ENCODE measurements at regions not wholly inside any gene's neighbourhood (a gene's known extent, or its start where the extent isn't known, plus 50 kb on each side); places are given as distances from the start of the nearest gene placed in this dataset.
"Not testable (repeated sequence)": the region's sequence is repeated elsewhere in the genome, so short reads cannot be mapped to it uniquely, and the experiment has no call there.

DNA sequence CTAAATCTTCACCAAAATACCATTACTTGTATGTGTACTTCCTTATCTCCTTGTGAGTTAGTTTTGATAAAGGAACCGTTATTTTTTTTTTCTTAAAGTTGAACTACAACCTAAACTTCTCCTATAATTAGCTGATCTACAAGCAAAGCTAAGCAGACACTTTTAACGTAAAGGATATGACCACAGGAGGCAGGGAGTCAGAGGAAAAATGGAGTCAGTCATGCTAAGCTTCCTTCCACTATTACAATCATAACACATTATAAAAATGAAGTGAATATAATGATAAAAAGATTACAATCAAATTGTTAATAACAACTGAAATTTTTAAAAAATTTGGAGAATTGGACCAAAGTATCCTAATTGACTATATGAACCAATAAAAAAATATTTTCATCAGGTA, 892.6 kb downstream of the KCNT2 start:
- no peaks in the 10 kb centered on the region for H3K36me3 ChIP-seq (ENCODE audit: control insufficient read depth, insufficient read depth, low read length)
- H3K4me3 ChIP-seq (ENCODE audit: low read depth, low read length): no peak overlapping the region
- H3K27me3 ChIP-seq (ENCODE audit: control insufficient read depth, insufficient read depth, low read length): no peaks in the 10 kb centered on the region

DNA sequence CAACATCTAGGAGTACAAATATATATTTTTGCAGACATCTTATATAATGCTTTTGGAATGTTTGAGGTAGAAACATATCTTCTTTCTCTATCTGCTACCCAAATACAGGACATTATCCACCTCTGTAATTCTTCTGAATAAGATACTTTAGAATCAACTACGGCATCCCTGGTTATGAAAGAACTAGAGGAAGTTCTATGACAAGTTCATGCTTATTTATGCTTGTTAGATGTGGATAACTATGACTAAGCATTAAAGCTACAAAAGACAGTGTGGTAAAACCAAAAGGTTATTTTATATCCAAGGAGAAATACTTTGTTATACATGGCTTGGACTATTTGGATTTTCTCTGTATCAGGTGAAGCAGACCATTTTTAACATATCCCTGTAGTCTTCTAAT, 894.0 kb downstream of the KCNT2 start:
- no peak overlapping the region for H3K9ac ChIP-seq (ENCODE audit: low read depth, low read length)
- H3K4me3 ChIP-seq (ENCODE audit: low read depth, low read length): no peak overlapping the region
- peaks cover 6% of the 10 kb centered on the region for H3K4me1 ChIP-seq (ENCODE audit: control insufficient read depth, insufficient read depth, low read length)
- H3K36me3 ChIP-seq (ENCODE audit: control insufficient read depth, insufficient read depth, low read length): no peaks in the 10 kb centered on the region
- H3K27me3 ChIP-seq (ENCODE audit: control insufficient read depth, insufficient read depth, low read length): no peaks in the 10 kb centered on the region
- H3K9me3 ChIP-seq (ENCODE audit: control insufficient read depth, insufficient read depth, low read length): no peaks in the 10 kb centered on the region

More for the DNA sequence above, 892.6 kb downstream of the KCNT2 start:
- Histone ChIP-seq H3K9ac (ENCODE audit: low read depth, low read length) (no peak overlapping the region), H3K9me3 (ENCODE audit: control insufficient read depth, insufficient read depth, low read length) (no peaks in the 10 kb centered on the region), H3K4me1 (ENCODE audit: control insufficient read depth, insufficient read depth, low read length) (peaks cover 6% of the 10 kb centered on the region)

DNA sequence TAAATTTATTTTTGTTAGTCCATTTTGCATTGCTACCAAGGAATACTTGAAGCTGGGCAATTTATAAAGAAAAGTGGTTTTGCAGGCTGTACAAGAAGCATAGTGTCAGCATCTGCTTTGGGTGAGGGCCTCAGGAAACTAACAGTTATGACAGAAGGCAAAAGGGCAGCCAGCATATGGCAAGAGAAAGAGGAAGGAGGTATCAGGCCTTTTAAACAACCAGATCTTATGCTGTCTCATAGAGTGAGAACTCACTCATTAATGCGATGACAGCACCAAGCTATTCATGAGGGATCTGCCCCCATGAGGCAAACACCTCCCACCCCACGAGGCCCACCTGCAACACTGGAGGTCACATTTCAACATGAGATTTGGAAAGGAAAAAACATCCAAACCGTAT, 898.4 kb downstream of the KCNT2 start:
- Histone ChIP-seq H3K9ac (ENCODE audit: low read depth, low read length) (no peak overlapping the region), H3K4me3 (ENCODE audit: low read depth, low read length) (no peak overlapping the region), H3K9me3 (ENCODE audit: control insufficient read depth, insufficient read depth, low read length) (no peaks in the 10 kb centered on the region), H3K27me3 (ENCODE audit: control insufficient read depth, insufficient read depth, low read length) (no peaks in the 10 kb centered on the region), H3K36me3 (ENCODE audit: control insufficient read depth, insufficient read depth, low read length) (no peaks in the 10 kb centered on the region), H3K4me1 (ENCODE audit: control insufficient read depth, insufficient read depth, low read length) (peaks cover 2% of the 10 kb centered on the region)

DNA sequence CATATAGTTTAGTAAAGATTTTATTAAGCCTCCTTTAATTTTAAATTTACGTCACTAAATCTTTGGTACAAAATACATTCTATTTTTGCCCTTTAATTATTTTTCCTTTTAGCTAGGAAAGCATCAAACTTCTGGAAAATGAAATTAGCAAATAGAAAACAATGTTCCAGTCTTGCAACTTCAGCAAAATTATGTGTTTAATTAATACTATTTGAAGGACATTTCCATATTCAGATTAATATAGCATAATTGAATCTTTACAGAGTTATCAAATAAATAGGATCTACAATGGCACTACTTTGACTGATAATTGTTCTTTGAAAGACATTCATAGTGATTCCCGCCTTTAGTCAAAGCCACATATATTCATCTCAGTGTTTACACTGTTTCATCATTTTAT, 904.2 kb downstream of the KCNT2 start:
- no peaks in the 10 kb centered on the region for H3K4me1 ChIP-seq (ENCODE audit: control insufficient read depth, insufficient read depth, low read length)
- H3K27me3 ChIP-seq (ENCODE audit: control insufficient read depth, insufficient read depth, low read length): no peaks in the 10 kb centered on the region
- H3K4me3 ChIP-seq (ENCODE audit: low read depth, low read length): no peak overlapping the region
- no peaks in the 10 kb centered on the region for H3K36me3 ChIP-seq (ENCODE audit: control insufficient read depth, insufficient read depth, low read length)
- H3K9ac ChIP-seq (ENCODE audit: low read depth, low read length): no peak overlapping the region
- no peaks in the 10 kb centered on the region for H3K9me3 ChIP-seq (ENCODE audit: control insufficient read depth, insufficient read depth, low read length)

DNA sequence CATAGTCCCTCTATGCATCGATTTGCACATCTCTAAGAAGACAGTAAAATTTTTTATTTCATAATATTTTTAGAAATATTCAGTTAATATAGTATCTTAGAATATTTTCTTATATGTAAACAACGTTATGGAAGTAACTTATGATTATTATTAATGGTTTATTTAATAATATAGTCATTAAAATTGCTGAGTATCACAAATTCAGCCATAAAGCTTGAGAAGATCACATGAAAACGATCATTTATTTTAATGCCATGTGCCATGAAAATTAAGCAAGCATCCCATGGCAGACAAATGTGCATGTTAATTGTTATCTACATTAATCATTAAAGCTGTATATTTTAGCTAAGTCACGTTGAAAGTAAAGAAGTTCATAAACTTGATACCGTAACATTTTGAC, 907.1 kb downstream of the KCNT2 start:
- no peaks in the 10 kb centered on the region for H3K27me3 ChIP-seq (ENCODE audit: control insufficient read depth, insufficient read depth, low read length)
- H3K4me3 ChIP-seq (ENCODE audit: low read depth, low read length): no peak overlapping the region
- no peaks in the 10 kb centered on the region for H3K36me3 ChIP-seq (ENCODE audit: control insufficient read depth, insufficient read depth, low read length)
- no peaks in the 10 kb centered on the region for H3K4me1 ChIP-seq (ENCODE audit: control insufficient read depth, insufficient read depth, low read length)
- H3K9ac ChIP-seq (ENCODE audit: low read depth, low read length): no peak overlapping the region
- H3K9me3 ChIP-seq (ENCODE audit: control insufficient read depth, insufficient read depth, low read length): no peaks in the 10 kb centered on the region

DNA sequence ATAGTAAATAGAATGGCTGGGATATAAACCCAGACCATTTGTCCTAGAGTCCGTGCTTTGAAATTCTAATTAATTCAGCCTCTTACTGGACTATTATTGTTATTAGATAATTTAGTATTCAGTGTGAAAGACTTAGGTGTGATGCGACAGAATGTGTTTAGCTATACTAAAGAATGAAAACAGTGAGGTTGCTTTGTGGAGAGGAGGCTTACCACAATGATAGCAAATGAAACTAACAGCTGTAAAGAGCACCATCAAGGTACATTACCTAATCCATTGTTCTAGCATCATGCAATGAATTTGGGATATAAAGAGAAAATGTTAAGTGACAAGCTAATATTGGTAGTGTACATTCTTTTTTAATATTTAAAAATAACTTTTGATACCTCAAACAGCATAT, 911.1 kb downstream of the KCNT2 start:
- Histone ChIP-seq H3K27me3 (ENCODE audit: control insufficient read depth, insufficient read depth, low read length) (no peaks in the 10 kb centered on the region), H3K9me3 (ENCODE audit: control insufficient read depth, insufficient read depth, low read length) (no peaks in the 10 kb centered on the region), H3K4me3 (ENCODE audit: low read depth, low read length) (no peak overlapping the region), H3K4me1 (ENCODE audit: control insufficient read depth, insufficient read depth, low read length) (no peaks in the 10 kb centered on the region), H3K36me3 (ENCODE audit: control insufficient read depth, insufficient read depth, low read length) (no peaks in the 10 kb centered on the region), H3K9ac (ENCODE audit: low read depth, low read length) (no peak overlapping the region)

DNA sequence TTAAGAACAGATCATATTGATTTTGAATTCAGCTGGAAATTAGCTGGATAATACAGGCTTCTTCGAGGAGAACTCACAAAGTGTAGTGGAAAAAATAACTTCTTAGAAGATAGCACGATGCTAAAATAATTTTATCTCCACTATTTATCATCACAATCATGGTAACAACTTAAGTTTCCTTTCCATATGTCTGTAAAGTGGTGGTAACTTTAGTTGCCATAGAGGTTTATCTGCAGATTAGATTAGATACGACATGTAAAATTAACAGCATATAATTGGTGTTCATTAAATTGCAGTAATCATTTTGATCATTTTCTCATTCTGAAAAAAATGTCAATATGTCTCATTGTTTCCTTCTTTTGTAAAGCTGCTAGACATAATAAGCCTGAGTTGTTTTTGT, 921.5 kb downstream of the KCNT2 start:
- no peak overlapping the region for H3K4me3 ChIP-seq (ENCODE audit: low read depth, low read length)
- no peak overlapping the region for H3K9ac ChIP-seq (ENCODE audit: low read depth, low read length)
- no peaks in the 10 kb centered on the region for H3K4me1 ChIP-seq (ENCODE audit: control insufficient read depth, insufficient read depth, low read length)
- H3K27me3 ChIP-seq (ENCODE audit: control insufficient read depth, insufficient read depth, low read length): no peaks in the 10 kb centered on the region
- no peaks in the 10 kb centered on the region for H3K9me3 ChIP-seq (ENCODE audit: control insufficient read depth, insufficient read depth, low read length)
- no peaks in the 10 kb centered on the region for H3K36me3 ChIP-seq (ENCODE audit: control insufficient read depth, insufficient read depth, low read length)

DNA sequence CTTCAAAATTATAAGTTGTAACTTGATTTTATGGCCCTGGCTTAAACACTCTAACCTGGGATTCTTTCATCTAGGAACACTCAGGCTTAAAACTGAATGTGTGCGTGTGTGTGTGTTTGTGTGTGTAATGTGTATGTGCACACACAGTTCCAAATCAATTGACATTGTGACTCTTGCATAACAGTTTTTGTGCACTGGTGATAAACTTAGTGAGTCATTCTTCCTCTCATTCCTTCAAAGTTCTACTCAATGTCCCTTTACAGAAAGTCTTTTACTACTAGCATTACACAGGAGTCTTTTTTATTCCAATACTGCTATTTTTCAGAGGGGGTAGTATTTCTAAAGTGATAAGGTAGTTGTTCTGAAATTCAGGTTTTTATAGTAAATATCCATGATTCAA, 943.6 kb downstream of the KCNT2 start:
- H3K27me3 ChIP-seq (ENCODE audit: control insufficient read depth, insufficient read depth, low read length): no peaks in the 10 kb centered on the region

DNA sequence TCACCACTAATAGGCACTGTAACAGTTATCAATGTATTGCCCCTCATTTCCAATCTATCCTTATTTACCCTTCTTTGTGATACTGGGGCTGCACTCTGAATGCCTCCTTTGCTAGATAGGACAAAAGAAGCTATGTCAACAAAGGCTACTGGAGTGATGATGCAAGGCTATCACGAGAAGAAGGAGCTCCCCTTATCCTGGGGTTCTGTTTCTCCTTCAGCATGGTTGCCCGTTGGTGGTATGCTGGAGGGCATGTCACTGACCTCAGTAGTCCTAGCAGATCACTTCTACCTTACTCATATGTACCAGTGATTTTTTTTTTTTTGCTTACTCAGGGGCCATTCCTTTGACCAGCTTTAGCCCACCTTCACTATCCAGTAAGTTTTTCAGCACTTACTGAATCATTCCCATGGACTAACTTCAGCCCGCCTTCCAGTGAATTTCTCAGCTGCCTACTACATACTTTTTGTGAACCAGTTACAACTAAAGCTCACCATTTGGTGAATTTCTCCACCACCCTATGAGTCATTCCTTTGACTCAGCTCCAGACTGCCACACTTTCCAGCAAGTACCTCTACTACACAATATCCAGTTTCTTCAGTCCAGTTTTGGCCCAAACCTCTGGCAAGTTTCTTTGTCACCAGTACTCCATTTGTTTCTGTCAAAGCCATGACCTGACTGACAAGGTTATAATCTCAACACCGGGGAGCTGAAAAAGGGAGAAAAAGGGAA, 944.5 kb downstream of the KCNT2 start:
- Histone ChIP-seq H3K36me3 (ENCODE audit: control insufficient read depth, insufficient read depth, low read length) (no peaks in the 10 kb centered on the region), H3K4me3 (ENCODE audit: low read depth, low read length) (no peak overlapping the region), H3K9ac (ENCODE audit: low read depth, low read length) (no peak overlapping the region), H3K4me1 (ENCODE audit: control insufficient read depth, insufficient read depth, low read length) (no peaks in the 10 kb centered on the region), H3K9me3 (ENCODE audit: control insufficient read depth, insufficient read depth, low read length) (no peaks in the 10 kb centered on the region), H3K27me3 (ENCODE audit: control insufficient read depth, insufficient read depth, low read length) (no peaks in the 10 kb centered on the region)

More for the DNA sequence above, 943.6 kb downstream of the KCNT2 start:
- Histone ChIP-seq H3K36me3 (ENCODE audit: control insufficient read depth, insufficient read depth, low read length) (no peaks in the 10 kb centered on the region), H3K9ac (ENCODE audit: low read depth, low read length) (no peak overlapping the region), H3K9me3 (ENCODE audit: control insufficient read depth, insufficient read depth, low read length) (no peaks in the 10 kb centered on the region), H3K4me1 (ENCODE audit: control insufficient read depth, insufficient read depth, low read length) (no peaks in the 10 kb centered on the region), H3K4me3 (ENCODE audit: low read depth, low read length) (no peak overlapping the region)

DNA sequence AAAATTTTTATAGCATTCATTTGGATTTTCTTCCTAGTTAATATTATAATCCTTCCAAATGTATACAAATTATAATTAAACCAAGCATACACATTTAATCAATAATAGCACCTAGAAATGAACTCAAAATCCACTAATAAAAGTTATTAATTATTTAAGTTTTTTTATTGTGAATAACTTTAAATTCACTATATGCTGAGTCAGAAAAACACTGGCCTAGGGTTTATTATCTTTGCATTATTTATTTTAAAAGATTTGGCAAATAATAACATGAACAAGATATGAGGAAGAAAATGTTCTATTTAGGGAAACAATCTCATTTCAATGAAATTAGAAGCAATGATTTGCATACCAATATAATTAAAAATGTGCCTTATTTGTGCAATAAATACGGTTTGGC, 951.5 kb downstream of the KCNT2 start:
- Histone ChIP-seq H3K4me3 (ENCODE audit: low read depth, low read length) (no peak overlapping the region), H3K9ac (ENCODE audit: low read depth, low read length) (no peak overlapping the region), H3K27me3 (ENCODE audit: control insufficient read depth, insufficient read depth, low read length) (no peaks in the 10 kb centered on the region), H3K4me1 (ENCODE audit: control insufficient read depth, insufficient read depth, low read length) (no peaks in the 10 kb centered on the region), H3K36me3 (ENCODE audit: control insufficient read depth, insufficient read depth, low read length) (no peaks in the 10 kb centered on the region), H3K9me3 (ENCODE audit: control insufficient read depth, insufficient read depth, low read length) (no peaks in the 10 kb centered on the region)

DNA sequence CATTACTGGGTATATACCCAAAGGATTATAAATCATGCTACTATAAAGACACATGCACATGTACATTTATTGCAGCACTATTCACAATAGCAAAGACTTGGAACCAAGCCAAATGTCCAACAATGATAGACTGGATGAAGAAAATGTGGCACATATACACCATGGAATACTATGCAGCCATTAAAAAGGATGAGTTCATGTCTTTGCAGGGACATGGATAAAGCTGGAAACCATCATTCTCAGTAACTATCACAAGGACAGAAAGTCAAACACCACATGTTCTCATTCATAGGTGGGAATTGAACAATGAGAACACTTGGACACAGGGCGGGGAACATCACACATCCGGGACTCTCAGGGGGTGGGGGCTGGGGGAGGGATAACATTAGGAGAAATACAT, 959.4 kb downstream of the KCNT2 start:
- not testable (repeated sequence) for H3K9me3 ChIP-seq (ENCODE audit: control insufficient read depth, insufficient read depth, low read length); H3K9ac ChIP-seq (ENCODE audit: low read depth, low read length); H3K36me3 ChIP-seq (ENCODE audit: control insufficient read depth, insufficient read depth, low read length); H3K4me1 ChIP-seq (ENCODE audit: control insufficient read depth, insufficient read depth, low read length); H3K4me3 ChIP-seq (ENCODE audit: low read depth, low read length); H3K27me3 ChIP-seq (ENCODE audit: control insufficient read depth, insufficient read depth, low read length)

DNA sequence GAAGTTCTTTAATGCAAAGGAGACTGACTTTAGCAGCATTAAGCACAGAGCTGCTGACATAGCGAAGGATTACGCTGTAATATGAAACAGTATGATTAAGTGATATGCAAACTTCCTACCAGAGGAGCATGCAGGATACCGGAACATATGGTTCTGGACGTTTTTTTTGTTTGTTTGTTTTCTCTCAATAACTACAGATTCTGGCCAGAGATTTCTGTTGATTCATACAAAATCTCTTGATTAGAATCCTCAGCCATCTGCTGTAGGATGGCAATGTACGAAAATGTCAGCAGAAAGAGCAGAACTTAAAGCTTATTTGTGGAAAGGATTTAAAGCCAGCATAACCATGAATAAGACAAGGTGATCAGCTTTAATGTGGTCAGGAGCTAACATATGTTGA, 970.7 kb downstream of the KCNT2 start:
- no peak overlapping the region for H3K4me3 ChIP-seq (ENCODE audit: low read depth, low read length)

More for the DNA sequence above, 970.7 kb downstream of the KCNT2 start:
- Histone ChIP-seq H3K36me3 (ENCODE audit: control insufficient read depth, insufficient read depth, low read length) (no peaks in the 10 kb centered on the region), H3K27me3 (ENCODE audit: control insufficient read depth, insufficient read depth, low read length) (no peaks in the 10 kb centered on the region), H3K4me1 (ENCODE audit: control insufficient read depth, insufficient read depth, low read length) (no peaks in the 10 kb centered on the region), H3K9me3 (ENCODE audit: control insufficient read depth, insufficient read depth, low read length) (no peaks in the 10 kb centered on the region), H3K9ac (ENCODE audit: low read depth, low read length) (no peak overlapping the region)

Measured in iPS-15b (cell line).